Epithelial cell of proximal tubule (primary cell): ENCODE measurements at regions not wholly inside any gene's neighbourhood (a gene's known extent, or its start where the extent isn't known, plus 50 kb on each side); places are given as distances from the start of the nearest gene placed in this dataset.

ENCODE experiments used
- DNase-seq: peaks from one replicate; pipeline ENCODE4 v3.0.0-alpha.2; 2011; ENCODE audit warnings: low read depth
- H3K4me3 ChIP-seq: 2 replicates; pipeline ENCODE4 v1.5.1; 2011; ENCODE audit warnings: low read depth, mild to moderate bottlenecking, low read length
- CTCF ChIP-seq: conservative IDR thresholded peaks from 2 replicates; pipeline ENCODE4 v1.5.1; 2012; ENCODE audit warnings: low read depth, mild to moderate bottlenecking, low read length

- no peak for DNase-seq
- TF ChIP-seq CTCF = no peak
- H3K4me3 ChIP-seq = no peak overlapping the region
Measured at GRCh38 chr15:89038146-89038545, 50.1 kb upstream of the ABHD2 start.
